ENCODE measurements at regions not wholly inside any gene's neighbourhood (a gene's known extent, or its start where the extent isn't known, plus 50 kb on each side); places are given as distances from the start of the nearest gene placed in this dataset.

GRCh38 chr1:101298663-101299062, 61.8 kb downstream of the S1PR1 start:
- Histone ChIP-seq H3K27me3 (ENCODE audit: insufficient read depth, poor library complexity, severe bottlenecking) (no peaks in the 10 kb centered on the region), H3K36me3 (ENCODE audit: low read depth) (no peaks in the 10 kb centered on the region), H3K27ac (ENCODE audit: poor library complexity, severe bottlenecking) (no peak overlapping the region), H3K4me3 (ENCODE audit: severe bottlenecking) (no peak overlapping the region), H3K9me3 (ENCODE audit: severe bottlenecking) (no peaks in the 10 kb centered on the region), H3K4me1 (ENCODE audit: insufficient read depth, poor library complexity, severe bottlenecking) (no peaks in the 10 kb centered on the region)
- TF ChIP-seq CTCF (IDR thresholded peaks at IDR 0.05; ENCODE audit: poor library complexity, severe bottlenecking) = no peak
- DNase-seq (ENCODE audit: low spot score) = no peak
- ATAC-seq (ENCODE audit: low read depth) = no peak

- Histone ChIP-seq H3K36me3 (ENCODE audit: low read depth) (no peaks in the 10 kb centered on the region), H3K27me3 (ENCODE audit: insufficient read depth, poor library complexity, severe bottlenecking) (no peaks in the 10 kb centered on the region), H3K9me3 (ENCODE audit: severe bottlenecking) (no peaks in the 10 kb centered on the region), H3K4me3 (ENCODE audit: severe bottlenecking) (no peak overlapping the region), H3K4me1 (ENCODE audit: insufficient read depth, poor library complexity, severe bottlenecking) (no peaks in the 10 kb centered on the region), H3K27ac (ENCODE audit: poor library complexity, severe bottlenecking) (no peak overlapping the region)
- ATAC-seq (ENCODE audit: low read depth) (no peak), DNase-seq (ENCODE audit: low spot score) (no peak)
- no peak for TF ChIP-seq CTCF (IDR thresholded peaks at IDR 0.05; ENCODE audit: poor library complexity, severe bottlenecking)
These were observed 62.3 kb downstream of the S1PR1 start for GRCh38 chr1:101299141-101299540.

- H3K9me3 ChIP-seq (ENCODE audit: severe bottlenecking) = no peaks in the 10 kb centered on the region
- no peaks in the 10 kb centered on the region for H3K4me1 ChIP-seq (ENCODE audit: insufficient read depth, poor library complexity, severe bottlenecking)
- TF ChIP-seq CTCF (IDR thresholded peaks at IDR 0.05; ENCODE audit: poor library complexity, severe bottlenecking) = no peak
- no peaks in the 10 kb centered on the region for H3K36me3 ChIP-seq (ENCODE audit: low read depth)
- H3K4me3 ChIP-seq (ENCODE audit: severe bottlenecking) = no peak overlapping the region
- DNase-seq (ENCODE audit: low spot score) = no peak
- ATAC-seq (ENCODE audit: low read depth) = no peak
- no peaks in the 10 kb centered on the region for H3K27me3 ChIP-seq (ENCODE audit: insufficient read depth, poor library complexity, severe bottlenecking)
- H3K27ac ChIP-seq (ENCODE audit: poor library complexity, severe bottlenecking) = no peak overlapping the region
These were observed 62.9 kb downstream of the S1PR1 start for GRCh38 chr1:101299710-101300109.

DNA sequence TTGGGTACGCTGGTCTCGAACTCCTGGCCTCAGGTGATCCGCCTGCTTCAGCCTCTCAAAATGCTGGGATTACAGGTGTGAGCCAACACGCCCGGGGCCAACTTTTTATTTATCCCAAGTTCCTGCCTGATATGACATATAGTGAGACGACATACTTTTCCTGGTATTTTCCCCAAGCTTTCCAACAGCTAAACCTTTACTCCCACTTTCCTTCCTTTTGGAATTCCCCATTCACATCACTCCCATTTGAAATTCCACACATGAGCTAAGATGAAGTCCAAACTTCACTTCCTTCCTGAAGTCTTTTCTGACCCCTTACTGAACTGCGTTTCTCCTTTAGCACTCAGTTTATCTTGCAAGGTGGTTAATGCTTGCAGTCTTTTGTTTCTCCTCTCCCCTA, 64.1 kb downstream of the S1PR1 start:
- no peak for TF ChIP-seq CTCF (IDR thresholded peaks at IDR 0.05; ENCODE audit: poor library complexity, severe bottlenecking)
- no peak for ATAC-seq (ENCODE audit: low read depth)
- H3K4me3 ChIP-seq (ENCODE audit: severe bottlenecking) = no peak overlapping the region
- H3K27ac ChIP-seq (ENCODE audit: poor library complexity, severe bottlenecking) = no peak overlapping the region
- H3K27me3 ChIP-seq (ENCODE audit: insufficient read depth, poor library complexity, severe bottlenecking) = no peaks in the 10 kb centered on the region
- H3K9me3 ChIP-seq (ENCODE audit: severe bottlenecking) = no peaks in the 10 kb centered on the region
- no peaks in the 10 kb centered on the region for H3K36me3 ChIP-seq (ENCODE audit: low read depth)
- no peak for DNase-seq (ENCODE audit: low spot score)
- H3K4me1 ChIP-seq (ENCODE audit: insufficient read depth, poor library complexity, severe bottlenecking) = no peaks in the 10 kb centered on the region

DNA sequence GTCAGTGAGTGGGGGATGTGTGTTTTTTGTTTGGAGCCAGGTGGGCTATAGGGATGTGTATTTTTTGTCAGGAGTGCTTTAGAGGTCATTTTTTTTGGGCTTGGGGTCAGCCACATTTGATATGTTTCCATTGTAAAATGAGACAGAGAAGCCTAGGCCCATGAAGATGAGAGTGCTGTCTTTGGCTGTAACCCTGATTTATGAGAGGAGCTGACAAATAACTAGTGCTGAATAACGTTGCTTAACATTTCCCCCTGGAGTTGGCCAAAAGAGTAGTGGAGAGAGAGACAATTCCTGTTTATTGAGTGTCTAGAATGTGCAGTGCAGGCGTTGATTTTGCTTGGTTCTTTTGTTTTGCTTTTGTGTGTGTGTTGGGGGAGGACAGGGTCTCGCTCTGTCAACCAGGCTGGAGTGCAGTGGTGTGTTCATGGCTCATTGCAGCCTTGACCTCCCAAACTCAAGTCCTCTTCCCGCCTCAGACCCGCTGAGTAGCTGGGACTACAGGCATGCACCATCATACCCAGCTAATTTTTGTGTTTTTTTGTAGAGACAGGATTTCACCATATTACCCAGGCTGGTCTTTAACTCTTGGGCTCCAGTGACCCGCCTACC, 64.7 kb downstream of the S1PR1 start:
- Histone ChIP-seq H3K36me3 (ENCODE audit: low read depth) (no peaks in the 10 kb centered on the region), H3K27me3 (ENCODE audit: insufficient read depth, poor library complexity, severe bottlenecking) (no peaks in the 10 kb centered on the region), H3K4me1 (ENCODE audit: insufficient read depth, poor library complexity, severe bottlenecking) (no peaks in the 10 kb centered on the region), H3K27ac (ENCODE audit: poor library complexity, severe bottlenecking) (no peak overlapping the region), H3K9me3 (ENCODE audit: severe bottlenecking) (no peaks in the 10 kb centered on the region), H3K4me3 (ENCODE audit: severe bottlenecking) (no peak overlapping the region)
- TF ChIP-seq CTCF (IDR thresholded peaks at IDR 0.05; ENCODE audit: poor library complexity, severe bottlenecking) = no peak
- ATAC-seq (ENCODE audit: low read depth) (no peak), DNase-seq (ENCODE audit: low spot score) (no peak)
